GM23338 (cell line): ENCODE measurements at regions not wholly inside any gene's neighbourhood (a gene's known extent, or its start where the extent isn't known, plus 50 kb on each side); places are given as distances from the start of the nearest gene placed in this dataset.

Experiments used
- EZH2 ChIP-seq: fragments of 200-600 bp; sonication (generic); IDR thresholded peaks from one replicate; pipeline ENCODE4 v1.8.0; 2017; ENCODE audit warnings: antibody characterized with exemption, mild to moderate bottlenecking, low read depth; ENCODE audit not compliant: unreplicated experiment
- JUNB ChIP-seq: IDR thresholded peaks from one replicate; pipeline ENCODE4 v1.6.1; 2016; ENCODE audit warnings: antibody characterized with exemption; ENCODE audit not compliant: unreplicated experiment
- POLR2AphosphoS5 ChIP-seq: IDR thresholded peaks from 2 replicates; pipeline ENCODE4 v1.6.1; 2016; ENCODE audit warnings: antibody characterized with exemption, low read depth
- TF ChIP-seq, protein P1 (sequence below), 2 experiments: fragments of 200-600 bp in 1 of 2; sonication (generic) in 1 of 2; conservative IDR thresholded peaks; 2 replicates each; pipeline versions ENCODE4 v1.5.1 to v1.6.1; 2016 to 2017; ENCODE audit warnings: antibody characterized with exemption in 2 of 2, low read depth in 2 of 2, mild to moderate bottlenecking in 2 of 2, moderate library complexity in 1 of 2
- TF ChIP-seq, protein P2 (sequence below): IDR thresholded peaks from one replicate; pipeline ENCODE4 v1.6.1; 2018; ENCODE audit warnings: antibody characterized with exemption; ENCODE audit not compliant: unreplicated experiment

DNA sequence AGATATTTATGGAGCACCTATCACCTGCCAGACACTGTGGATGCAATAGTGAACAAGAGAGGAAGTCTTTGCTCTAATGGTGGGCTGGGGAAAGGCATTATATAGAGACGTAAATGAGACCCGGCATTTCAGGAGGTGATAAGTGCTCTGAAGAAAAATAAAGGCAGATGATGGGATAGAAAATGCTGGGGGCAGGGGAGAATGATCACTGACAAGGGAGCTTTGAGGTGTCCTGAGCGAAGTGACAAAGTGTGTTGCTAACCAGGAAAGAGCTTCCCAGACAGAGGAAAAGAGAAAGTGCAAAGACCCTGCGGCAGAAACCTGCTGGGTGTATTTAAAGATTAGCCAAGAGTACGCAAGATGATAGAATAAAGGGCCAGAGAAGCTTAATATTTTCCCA, 1096.1 kb downstream of the BCL11B start:
- TF ChIP-seq POLR2AphosphoS5 (no peak), JUNB (no peak), EZH2 (no peak)
- TF ChIP-seq, protein P1, sequence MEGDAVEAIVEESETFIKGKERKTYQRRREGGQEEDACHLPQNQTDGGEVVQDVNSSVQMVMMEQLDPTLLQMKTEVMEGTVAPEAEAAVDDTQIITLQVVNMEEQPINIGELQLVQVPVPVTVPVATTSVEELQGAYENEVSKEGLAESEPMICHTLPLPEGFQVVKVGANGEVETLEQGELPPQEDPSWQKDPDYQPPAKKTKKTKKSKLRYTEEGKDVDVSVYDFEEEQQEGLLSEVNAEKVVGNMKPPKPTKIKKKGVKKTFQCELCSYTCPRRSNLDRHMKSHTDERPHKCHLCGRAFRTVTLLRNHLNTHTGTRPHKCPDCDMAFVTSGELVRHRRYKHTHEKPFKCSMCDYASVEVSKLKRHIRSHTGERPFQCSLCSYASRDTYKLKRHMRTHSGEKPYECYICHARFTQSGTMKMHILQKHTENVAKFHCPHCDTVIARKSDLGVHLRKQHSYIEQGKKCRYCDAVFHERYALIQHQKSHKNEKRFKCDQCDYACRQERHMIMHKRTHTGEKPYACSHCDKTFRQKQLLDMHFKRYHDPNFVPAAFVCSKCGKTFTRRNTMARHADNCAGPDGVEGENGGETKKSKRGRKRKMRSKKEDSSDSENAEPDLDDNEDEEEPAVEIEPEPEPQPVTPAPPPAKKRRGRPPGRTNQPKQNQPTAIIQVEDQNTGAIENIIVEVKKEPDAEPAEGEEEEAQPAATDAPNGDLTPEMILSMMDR (conservative IDR thresholded peaks at IDR 0.05; ENCODE audit: low read depth in 2 of 2) = no peak
- TF ChIP-seq, protein P2, sequence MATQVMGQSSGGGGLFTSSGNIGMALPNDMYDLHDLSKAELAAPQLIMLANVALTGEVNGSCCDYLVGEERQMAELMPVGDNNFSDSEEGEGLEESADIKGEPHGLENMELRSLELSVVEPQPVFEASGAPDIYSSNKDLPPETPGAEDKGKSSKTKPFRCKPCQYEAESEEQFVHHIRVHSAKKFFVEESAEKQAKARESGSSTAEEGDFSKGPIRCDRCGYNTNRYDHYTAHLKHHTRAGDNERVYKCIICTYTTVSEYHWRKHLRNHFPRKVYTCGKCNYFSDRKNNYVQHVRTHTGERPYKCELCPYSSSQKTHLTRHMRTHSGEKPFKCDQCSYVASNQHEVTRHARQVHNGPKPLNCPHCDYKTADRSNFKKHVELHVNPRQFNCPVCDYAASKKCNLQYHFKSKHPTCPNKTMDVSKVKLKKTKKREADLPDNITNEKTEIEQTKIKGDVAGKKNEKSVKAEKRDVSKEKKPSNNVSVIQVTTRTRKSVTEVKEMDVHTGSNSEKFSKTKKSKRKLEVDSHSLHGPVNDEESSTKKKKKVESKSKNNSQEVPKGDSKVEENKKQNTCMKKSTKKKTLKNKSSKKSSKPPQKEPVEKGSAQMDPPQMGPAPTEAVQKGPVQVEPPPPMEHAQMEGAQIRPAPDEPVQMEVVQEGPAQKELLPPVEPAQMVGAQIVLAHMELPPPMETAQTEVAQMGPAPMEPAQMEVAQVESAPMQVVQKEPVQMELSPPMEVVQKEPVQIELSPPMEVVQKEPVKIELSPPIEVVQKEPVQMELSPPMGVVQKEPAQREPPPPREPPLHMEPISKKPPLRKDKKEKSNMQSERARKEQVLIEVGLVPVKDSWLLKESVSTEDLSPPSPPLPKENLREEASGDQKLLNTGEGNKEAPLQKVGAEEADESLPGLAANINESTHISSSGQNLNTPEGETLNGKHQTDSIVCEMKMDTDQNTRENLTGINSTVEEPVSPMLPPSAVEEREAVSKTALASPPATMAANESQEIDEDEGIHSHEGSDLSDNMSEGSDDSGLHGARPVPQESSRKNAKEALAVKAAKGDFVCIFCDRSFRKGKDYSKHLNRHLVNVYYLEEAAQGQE = no peak
